Neutrophil (primary cell): ENCODE measurements at regions not wholly inside any gene's neighbourhood (a gene's known extent, or its start where the extent isn't known, plus 50 kb on each side); places are given as distances from the start of the nearest gene placed in this dataset.

Experiments
- H3K27ac ChIP-seq: fragments of 200-600 bp; sonication (generic); 2 replicates; pipeline ENCODE4 v1.5.1; 2016; ENCODE audit warnings: mild to moderate bottlenecking, moderate library complexity
- H3K27me3 ChIP-seq: fragments of 200-600 bp; sonication (generic); 2 replicates; pipeline ENCODE4 v1.6.0; 2016; ENCODE audit warnings: mild to moderate bottlenecking
- H3K36me3 ChIP-seq: fragments of 200-600 bp; sonication (generic); 2 replicates; pipeline ENCODE4 v1.5.1; 2017
- H3K4me1 ChIP-seq, 2 experiments: fragments of 200-600 bp in 1 of 2; sonication (generic) in 1 of 2; 1 replicate in 1 of 2; 2 replicates in 1 of 2; pipeline versions ENCODE4 v1.5.1 to v1.6.1; 2013 to 2016; ENCODE audit warnings: low read depth in 1 of 2, low read length in 1 of 2, mild to moderate bottlenecking in 1 of 2, moderate library complexity in 1 of 2; ENCODE audit not compliant: control insufficient read depth in 1 of 2, insufficient read depth in 1 of 2
- H3K4me3 ChIP-seq, 2 experiments: fragments of 200-600 bp in 1 of 2; sonication (generic) in 1 of 2; 1 replicate in 1 of 2; 2 replicates in 1 of 2; pipeline ENCODE4 v1.5.1; 2013 to 2016; ENCODE audit warnings: low read depth in 1 of 2, low read length in 1 of 2, mild to moderate bottlenecking in 1 of 2, moderate library complexity in 1 of 2
- H3K9me3 ChIP-seq: fragments of 200-600 bp; sonication (generic); 2 replicates; pipeline ENCODE4 v1.5.1; 2016
- TF ChIP-seq, protein P1 (sequence below): fragments of 200-600 bp; sonication (generic); IDR thresholded peaks from 2 replicates; pipeline ENCODE4 v1.5.1; 2016; ENCODE audit warnings: antibody characterized with exemption

DNA sequence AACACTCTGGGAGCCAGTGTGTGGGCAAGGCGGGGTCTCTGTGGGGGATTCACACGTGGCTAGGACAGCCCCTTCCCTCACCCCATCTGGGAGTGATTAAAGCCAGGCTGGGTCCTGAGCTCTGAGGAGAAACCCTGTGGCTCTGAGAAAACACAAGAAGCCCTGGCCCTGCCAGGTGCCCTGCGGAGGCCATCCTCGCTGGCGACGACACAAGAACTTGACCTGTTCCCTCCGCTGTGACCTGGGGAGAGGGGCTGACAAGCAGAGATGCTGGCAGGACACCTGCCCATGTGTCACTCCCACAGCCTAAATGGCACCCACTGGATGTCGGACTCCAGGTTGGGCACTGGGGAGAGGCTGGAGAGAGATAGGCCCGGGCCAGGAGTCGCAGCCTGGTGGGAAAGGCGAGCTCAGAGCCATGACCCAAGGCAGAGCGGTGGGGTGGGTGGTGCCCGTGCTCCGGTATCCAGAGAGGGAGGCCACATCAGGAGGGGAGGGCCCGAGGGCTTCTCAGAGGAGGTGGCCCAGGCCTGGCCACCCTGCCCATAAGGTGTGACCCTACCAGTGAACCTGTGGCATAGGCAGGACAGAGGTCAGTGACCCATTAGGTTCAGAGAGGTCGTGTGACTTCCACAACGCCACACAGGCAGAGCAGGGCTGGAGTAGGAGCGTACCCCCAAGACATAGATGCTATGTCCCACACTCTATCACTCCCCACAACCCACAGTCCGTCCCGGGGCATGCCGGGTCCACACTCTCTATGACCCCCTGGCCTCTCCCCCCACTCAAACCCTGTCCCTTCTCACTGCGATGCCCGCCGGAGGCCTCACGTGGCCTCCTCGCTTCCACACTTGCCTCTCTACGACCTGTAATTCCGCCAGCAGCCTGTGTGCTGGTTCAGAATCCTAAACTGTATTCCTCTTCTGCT lies 59.4 kb upstream of the HPCAL1 start:
- Histone ChIP-seq H3K4me3 (no peak overlapping the region), H3K27ac (no peak overlapping the region), H3K36me3 (no peaks in the 10 kb centered on the region), H3K9me3 (no peaks in the 10 kb centered on the region), H3K4me1 (peaks cover 15% of the 10 kb centered on the region in 2 experiments), H3K27me3 (peaks cover 16% of the 10 kb centered on the region)
- TF ChIP-seq, protein P1, sequence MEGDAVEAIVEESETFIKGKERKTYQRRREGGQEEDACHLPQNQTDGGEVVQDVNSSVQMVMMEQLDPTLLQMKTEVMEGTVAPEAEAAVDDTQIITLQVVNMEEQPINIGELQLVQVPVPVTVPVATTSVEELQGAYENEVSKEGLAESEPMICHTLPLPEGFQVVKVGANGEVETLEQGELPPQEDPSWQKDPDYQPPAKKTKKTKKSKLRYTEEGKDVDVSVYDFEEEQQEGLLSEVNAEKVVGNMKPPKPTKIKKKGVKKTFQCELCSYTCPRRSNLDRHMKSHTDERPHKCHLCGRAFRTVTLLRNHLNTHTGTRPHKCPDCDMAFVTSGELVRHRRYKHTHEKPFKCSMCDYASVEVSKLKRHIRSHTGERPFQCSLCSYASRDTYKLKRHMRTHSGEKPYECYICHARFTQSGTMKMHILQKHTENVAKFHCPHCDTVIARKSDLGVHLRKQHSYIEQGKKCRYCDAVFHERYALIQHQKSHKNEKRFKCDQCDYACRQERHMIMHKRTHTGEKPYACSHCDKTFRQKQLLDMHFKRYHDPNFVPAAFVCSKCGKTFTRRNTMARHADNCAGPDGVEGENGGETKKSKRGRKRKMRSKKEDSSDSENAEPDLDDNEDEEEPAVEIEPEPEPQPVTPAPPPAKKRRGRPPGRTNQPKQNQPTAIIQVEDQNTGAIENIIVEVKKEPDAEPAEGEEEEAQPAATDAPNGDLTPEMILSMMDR = no peak

DNA sequence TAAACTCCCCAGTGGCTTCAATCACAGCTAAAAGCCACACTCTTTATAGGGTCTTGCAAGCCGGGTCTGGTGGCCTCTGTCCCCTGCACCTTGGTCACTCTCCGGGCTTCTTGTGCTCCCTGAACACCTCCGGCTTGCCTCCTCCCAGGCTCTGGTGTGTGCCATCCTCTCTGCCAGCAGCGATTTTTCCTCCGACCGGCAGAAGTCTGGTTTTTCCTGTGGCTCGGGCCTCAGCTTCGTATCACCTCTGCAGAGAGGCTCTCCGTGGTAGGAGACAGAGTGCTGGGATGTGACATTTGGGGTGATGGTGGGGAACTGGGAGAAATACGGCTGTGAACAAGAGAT lies 58.8 kb upstream of the HPCAL1 start:
- Histone ChIP-seq H3K4me1 (peaks cover 15% of the 10 kb centered on the region in 2 experiments), H3K27me3 (peaks cover 20% of the 10 kb centered on the region), H3K9me3 (no peaks in the 10 kb centered on the region), H3K27ac (no peak overlapping the region), H3K4me3 (no peak overlapping the region), H3K36me3 (no peaks in the 10 kb centered on the region)
- TF ChIP-seq, protein P1 = no peak

DNA sequence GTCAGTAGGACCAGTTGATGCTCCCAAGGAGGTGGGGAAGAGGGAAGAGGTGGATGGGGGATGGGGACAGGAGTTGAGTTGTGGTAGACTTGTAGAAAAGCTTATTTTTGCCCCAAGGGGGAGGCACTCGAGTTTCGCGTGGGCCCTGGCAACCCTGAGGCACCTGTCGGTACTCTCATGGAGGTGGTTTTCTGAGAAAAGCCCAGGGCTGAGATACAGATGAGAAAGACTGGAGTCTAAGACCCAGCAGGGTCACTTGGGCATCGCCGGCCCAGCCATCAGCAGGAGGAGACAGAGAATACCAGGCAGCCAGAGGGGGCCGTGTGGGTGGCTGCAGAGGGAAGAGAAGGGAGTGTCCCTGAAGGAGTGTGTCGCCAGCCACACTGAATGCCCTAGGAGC lies 57.7 kb upstream of the HPCAL1 start:
- no peak overlapping the region for H3K27ac ChIP-seq
- TF ChIP-seq, protein P1 = no peak
- H3K4me3 ChIP-seq = no peak overlapping the region
- peaks cover 15% of the 10 kb centered on the region in 2 experiments for H3K4me1 ChIP-seq
- no peaks in the 10 kb centered on the region for H3K9me3 ChIP-seq
- peaks cover 21% of the 10 kb centered on the region for H3K27me3 ChIP-seq
- no peaks in the 10 kb centered on the region for H3K36me3 ChIP-seq

DNA sequence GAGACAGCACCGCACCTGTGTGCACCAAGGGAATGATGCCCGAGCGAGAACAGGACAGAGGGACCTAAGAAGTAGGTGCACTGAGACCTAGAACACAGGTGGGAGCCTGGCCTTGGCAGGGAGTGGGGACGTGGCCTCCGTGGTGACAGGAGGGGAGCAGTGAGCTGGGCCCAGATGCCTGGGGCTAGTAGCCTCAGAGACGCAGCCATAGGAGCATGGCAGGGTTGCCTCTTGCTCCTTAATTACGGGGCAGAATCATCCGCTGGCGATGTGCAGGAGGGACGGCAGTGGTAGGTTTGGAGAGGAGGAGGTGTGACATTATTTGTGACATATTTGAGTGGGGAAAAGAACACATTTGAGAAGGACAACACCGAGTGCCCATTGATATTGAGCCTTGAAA lies 57.0 kb upstream of the HPCAL1 start:
- TF ChIP-seq, protein P1 = no peak
- H3K4me1 ChIP-seq = peaks cover 15% of the 10 kb centered on the region in 2 experiments
- no peak overlapping the region for H3K4me3 ChIP-seq
- no peak overlapping the region for H3K27ac ChIP-seq
- H3K36me3 ChIP-seq = no peaks in the 10 kb centered on the region
- peaks cover 21% of the 10 kb centered on the region for H3K27me3 ChIP-seq
- peaks cover 5% of the 10 kb centered on the region for H3K9me3 ChIP-seq

DNA sequence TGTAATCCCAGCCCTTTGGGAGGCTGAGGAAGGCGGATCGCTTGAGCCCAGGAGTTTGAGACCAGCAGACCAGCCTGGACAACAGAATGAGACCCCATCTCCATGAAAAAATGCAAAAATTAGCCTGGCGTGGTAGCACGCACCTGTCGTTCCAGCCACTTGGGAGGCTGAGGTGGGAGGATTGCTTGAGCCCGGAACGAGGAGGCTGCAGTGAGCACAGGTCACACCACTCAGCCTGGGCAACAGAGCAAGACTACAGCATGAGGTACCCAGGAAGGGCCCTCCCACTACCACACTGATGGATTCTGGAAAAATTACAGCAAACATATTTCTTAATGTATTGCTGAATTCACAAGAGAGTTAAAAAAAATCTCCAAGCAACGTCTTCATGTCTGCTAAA lies 56.3 kb upstream of the HPCAL1 start:
- Histone ChIP-seq H3K4me3 (no peak overlapping the region), H3K27ac (no peak overlapping the region), H3K27me3 (peaks cover 21% of the 10 kb centered on the region), H3K36me3 (no peaks in the 10 kb centered on the region), H3K4me1 (peaks cover 9% of the 10 kb centered on the region in 2 experiments), H3K9me3 (peaks cover 5% of the 10 kb centered on the region)
- TF ChIP-seq, protein P1 = no peak
